ENCODE measurements at regions not wholly inside any gene's neighbourhood (a gene's known extent, or its start where the extent isn't known, plus 50 kb on each side); places are given as distances from the start of the nearest gene placed in this dataset.
"Not testable (repeated sequence)": the region's sequence is repeated elsewhere in the genome, so short reads cannot be mapped to it uniquely, and the experiment has no call there.

DNA sequence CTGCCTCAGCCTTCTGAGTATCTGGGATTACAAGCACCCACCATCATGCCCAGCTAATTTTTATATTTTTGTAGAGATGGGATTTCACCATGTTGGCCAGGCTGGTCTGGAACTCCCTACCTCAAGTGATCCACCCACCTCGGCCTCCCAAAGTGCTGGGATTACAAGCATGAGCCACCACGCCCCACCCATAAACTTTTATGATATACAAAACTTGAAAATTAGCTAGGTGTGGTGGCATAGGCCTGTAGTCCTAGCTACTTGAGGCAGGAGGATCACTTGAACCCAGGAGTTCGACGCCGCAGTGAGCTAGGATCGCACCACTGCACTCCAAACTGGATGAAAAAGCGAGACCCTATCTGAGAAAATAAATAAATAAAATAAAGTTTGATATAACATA lies 149.5 kb upstream of the ATF7IP start:
- not testable (repeated sequence) for DNase-seq

DNA sequence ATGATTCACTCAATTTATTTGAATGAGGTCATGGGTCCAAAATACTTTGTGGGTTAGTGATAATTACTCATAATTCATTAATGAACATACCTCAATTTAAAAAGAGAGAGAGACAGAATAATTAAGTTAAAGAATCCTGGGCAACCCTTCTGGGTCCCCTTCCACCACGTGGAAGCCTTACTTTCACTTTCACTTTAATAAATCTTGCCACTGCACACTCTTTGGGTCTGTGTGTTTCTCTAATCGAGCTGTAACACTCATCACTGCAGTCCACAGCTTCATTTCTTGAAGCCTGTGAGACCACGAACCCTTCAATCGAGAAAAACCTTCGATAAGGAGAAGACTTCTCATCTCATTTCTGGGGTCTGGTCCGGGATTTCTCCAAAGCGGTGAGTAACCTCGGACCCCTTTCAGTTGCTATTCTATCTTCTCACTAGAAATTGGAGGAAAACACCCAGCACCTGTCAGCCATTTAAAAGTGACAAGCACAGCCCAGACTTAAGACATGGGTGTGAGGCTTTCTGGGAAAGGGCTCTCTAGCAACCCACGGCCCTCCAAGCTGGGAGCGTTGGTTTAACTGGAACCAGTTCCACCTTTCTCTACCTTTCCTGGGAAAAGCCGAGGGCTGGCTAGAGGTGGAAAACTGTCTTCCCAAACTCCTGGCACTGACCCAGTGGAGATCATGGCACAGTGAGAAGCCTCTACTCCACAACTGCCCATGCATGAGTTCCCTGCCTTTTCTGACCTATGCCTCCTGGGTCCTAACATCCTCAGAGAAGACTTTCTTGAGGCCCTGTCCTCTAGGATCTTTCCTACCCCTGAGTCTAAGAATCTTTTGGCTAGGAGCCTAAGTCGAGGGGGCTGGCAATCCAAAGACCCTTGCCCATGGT lies 148.8 kb upstream of the ATF7IP start:
- no peak for DNase-seq

DNA sequence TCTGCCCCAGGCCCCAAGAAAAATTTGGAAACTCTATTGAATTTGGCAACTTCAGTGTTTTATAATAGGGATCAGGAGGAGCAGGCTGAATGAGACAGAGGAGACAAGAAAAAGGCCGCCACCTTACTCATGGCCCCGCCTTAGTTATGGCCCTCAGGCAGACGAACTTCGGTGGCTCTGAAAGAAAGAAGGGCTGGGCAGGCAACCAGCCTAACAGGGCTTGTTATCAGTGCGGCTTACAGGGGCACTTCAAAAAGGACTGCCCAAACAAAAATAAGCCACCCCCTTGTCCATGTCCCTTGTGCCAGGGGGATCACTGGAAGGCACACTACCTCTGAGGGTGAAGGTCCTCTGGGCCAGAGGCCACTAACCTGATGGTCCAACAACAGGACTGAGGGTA lies 146.3 kb upstream of the ATF7IP start:
- no peak for DNase-seq

DNA sequence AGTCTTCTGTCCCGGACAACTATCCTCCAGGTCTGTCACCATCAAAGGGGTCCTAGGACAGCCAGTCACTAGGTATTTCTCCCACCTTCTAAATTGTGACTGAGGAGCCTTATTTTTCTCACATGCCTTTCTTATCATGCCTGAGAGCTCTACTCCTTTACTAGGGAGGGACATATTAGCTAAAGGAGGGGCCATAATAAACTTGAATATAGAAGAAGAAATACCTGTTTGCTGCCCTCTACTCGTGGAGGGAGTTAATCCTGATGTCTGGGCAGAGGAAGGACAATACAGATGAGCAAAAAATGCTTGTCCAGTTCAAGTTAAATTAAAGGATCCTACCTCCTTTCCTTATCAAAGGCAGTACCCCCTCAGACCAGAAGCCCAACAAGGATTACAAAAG lies 145.8 kb upstream of the ATF7IP start:
- DNase-seq: not testable (repeated sequence)

DNA sequence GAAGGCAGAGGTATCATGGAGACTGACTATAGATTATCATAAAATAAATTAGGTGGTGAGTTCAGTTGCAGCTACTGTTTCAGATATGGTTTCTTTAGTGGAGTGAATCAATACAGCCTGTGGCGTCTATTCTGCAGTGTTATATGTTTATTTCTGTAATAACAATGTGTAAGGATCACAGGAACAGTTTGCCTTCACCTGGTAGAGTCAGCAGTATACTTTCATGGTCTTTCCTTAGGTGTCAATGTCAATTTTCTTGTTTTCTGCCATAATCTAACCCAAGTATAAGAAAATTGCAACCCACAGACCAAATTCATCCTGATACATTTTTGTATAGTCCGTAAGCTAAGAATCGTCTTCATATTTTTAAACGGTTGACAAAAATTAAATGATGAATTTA lies 140.4 kb upstream of the ATF7IP start:
- no peak for DNase-seq

DNA sequence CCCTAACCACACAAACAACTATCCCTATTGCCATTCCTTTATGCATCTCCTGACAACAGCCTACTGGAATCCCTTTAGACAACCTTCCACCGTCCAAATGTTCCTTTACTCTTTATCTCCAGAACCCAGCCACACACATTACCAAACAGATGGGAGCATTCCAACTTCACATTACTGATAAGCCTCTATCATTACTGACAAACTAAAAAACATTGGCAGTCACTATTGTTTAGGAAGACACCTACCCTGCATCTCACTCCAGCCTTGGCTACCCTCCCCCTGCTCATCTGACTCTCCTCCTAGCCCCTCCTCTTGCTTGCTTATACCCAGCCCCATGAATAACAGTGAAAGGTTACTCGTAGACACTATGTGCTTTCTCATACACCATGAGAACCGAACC lies 130.3 kb upstream of the ATF7IP start:
- DNase-seq: not testable (repeated sequence)

DNA sequence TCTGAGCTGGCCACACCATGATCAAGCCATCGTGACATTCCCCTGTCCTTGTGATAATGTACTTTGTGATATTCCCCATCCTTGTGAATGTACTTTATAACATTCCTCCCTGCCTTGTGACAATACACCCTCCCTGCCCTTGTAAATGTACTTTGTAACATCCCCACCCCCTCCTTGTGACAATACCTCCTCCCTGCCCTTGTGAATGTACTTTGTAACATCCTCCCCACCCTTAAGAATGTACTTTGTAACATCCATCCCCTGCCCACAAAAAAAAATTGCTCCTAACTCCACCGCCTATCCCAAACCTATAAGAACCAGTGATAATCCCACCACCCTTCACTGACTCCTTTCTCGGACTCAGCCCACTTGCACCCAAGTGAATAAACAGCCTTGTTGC lies 128.8 kb upstream of the ATF7IP start:
- DNase-seq: not testable (repeated sequence)

DNA sequence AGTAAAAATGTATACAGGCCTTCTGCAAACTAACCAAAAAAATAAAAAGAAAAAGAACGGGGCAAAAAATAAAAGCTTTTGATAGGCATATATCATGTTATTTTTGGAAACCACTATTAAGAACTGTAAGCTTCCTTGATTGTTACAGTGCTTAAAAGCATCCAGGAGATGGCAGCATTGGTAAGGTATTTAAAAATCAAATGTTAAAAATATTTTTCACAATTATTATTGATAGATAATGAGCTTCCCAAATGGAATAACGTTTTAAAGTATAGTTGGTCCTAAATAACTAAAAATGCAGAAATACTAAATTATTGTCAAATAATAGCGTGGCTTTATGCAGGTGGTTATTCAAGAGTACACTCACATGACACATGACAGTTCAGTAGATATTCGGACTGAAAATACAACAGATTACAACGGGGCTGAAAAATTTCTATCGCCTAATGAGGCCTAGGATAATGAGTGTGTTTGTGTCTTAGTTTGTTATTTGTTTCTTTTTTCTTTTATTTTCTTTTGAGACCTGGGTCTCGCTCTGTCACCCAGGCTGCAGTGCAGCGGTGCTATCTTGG lies 127.2 kb upstream of the ATF7IP start:
- DNase-seq: no peak

DNA sequence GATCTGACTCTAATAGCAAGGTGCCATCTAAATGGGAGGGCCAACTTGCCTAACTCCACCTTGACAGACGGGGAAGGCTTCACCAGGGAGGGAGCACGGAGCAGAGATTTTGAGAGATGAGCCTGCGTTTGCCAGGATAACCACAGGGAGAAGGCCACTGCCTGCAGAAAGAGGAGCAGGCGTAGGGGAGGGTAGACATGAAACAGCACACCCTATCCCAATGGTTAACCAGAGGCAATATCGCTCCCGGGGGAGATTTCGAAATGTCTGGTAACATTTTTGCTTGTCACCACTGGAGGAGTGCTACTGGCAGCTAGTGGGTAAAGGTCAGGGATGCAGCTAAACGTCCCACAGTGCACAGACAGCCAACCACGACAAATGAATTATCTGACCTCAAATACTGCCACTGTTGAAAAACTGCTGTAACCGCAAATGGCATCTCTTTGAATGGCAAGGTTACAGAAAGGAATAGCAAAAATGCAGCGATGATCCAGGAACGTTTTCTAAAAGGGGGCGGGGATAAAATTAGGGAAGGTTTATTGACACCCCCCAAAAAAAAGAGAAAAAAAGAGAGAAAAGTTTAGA lies 126.0 kb upstream of the ATF7IP start:
- DNase-seq: peak in 1 of 2 donors; percentile 16

DNA sequence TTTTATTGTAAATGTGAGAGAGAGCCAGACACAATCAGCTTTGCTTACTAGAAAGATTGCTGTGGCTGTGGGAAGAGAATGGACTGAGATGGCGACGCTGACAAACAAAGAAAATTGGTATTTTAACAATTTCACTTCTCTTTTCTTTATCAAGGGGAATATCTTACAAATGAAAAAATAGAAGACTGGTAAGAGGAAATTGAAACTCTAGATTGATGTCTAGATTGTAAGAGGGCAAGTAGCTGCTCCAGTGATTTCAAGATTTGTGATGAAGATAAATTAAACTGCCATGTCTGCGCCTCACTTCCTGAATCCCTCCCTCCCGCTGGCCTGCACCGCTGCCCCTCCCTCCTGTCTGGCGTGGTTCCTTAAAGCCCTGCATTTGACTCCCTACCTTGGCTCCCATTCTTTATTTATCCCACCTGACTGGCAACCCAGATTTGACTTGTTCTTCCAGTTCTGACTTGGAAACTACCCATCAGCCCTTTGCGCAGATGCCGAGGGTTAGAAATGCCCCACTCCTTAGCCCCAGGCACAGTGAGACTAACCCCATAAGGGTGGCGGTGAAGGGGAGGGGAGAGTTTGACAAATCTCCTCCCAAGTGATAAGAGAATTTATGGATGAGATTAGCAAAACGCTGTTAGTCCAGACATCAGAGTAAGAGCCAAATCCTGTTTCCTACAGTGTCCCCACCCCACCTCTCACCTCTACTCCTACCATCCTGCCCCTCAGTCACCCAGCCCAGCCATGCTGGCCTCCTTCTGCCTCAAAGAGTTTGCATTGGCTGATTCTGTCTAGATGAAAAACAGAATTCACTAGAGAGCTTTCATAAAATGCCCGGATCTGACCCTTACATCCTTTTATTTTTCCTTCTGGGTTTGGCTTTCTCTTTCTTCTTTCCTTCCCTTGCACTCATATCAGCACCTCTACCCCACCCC lies 125.3 kb upstream of the ATF7IP start:
- no peak for DNase-seq

DNA sequence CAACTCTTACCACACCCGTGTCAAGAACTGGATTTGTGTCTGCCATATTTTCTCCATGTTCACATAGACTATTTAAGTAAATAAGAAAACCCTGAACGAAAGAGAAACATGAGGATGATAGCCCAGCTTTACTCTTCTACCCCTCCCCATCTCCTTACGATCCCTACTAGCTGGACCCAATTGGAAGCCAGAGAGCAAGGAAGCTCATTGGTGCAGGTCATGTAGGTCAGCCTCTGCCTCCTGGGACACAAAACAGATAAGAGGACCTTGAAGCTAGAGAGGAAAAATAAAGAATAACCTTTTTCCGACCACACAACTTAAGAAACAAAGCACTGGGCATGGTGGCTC lies 124.6 kb upstream of the ATF7IP start:
- DNase-seq: no peak

DNA sequence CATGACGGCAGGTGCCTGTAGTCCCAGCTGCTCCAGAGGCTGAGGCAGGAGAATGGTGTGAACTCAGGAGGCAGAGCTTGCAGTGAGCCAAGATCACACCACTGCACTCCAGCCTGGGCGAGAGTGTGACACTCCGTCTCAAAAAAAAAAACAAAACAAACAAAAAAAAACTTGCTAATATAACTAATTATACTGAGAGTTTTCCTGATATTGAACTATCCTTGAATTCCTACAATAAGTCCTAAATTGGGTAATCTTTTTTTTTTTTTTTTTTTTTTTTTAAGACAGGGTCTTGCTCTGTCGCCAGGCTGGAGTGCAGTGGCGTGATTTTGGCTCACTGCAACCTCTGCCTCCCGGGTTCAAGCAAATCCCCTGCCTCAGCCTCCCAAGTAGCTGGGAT lies 122.7 kb upstream of the ATF7IP start:
- not testable (repeated sequence) for DNase-seq

DNA sequence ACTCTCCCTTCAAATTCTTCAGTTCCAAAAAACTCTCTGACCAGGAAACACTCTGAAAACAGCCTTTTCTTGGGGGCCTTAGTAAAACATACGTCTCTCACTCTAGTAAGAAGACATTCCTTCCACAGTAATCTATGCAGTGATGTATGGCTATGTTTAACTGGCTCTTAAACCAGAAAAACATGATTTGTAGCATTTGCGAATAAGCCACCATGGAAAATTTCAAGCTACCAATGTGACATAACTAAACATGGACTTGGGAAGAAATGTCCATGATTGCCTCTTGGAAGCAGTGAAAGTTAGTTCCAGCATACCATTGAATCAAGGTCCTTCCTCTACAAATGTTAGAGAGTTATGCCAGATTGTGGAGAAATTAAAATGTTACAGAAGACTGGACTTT lies 121.5 kb upstream of the ATF7IP start:
- no peak for DNase-seq

DNA sequence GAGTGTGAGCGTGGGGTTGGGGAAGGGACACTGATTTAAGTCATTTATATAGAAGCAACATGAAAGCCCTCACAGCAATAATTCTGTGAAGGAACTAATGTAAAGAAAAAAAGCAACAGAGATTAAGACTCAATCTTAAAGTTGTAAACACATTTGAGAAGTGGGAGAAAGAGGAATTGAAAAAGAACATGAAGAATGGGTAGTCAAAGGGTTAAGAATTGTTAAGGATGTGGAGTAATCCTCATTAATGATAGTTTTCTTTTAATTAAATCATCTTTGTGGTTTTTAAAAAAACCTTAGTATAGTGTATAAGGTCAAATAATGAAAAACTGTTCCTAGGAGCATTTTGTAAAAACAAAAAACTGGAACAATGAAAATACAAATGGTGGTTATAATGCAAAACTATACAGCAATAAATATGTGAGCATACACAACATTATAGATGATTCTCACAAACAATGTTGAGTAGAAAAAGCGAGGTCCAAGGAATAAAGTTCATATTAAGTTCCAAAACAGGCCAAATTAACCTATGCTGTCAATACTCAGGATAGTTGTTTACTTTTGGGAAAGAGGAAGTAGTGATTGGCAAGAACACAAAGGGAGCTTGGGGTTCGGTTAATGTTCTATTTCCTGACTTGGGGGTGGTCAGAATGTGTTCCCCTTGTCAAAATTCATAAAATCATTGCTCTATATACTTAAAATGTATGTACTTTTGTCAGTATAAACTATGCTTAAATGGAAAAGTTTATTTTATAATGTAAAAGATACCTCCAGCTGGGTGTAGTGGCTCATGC lies 120.4 kb upstream of the ATF7IP start:
- DNase-seq: no peak

DNA sequence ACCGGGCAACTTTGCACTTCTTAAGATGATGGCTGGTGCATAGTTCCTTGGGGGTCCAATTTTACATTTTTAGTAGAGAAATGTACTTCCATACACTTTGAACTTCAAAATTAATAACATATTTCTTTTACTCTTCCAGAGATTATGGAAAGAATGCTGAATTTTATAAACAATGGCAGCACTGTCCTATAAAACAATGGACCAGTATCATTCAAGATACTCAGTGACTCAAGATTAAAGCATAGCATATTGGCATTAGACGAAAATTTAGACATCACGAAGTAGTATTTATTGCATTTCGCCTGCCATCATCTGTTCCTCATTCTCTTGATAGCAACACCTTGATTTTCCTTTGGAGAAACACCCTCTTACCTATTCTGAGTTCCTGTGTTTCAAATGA lies 118.3 kb upstream of the ATF7IP start:
- DNase-seq: no peak

DNA sequence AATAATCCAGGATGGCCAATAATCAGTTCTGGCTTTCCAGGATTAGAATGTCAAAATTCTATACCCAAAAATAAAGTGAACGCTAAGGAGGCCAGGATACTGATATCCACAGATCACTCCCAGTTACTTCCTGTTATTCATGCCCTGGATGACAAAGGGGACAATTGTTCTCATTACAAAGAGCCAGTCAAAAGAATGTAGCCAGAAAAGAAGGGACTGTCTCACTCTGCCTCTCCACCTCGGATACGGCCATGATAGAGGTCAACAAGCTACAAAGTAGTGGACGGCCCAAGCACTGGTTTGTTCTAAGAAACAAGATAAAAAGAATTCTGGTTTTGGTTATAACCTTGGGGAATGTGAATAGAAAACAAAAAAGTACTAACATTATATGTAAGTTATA lies 116.1 kb upstream of the ATF7IP start:
- no peak for DNase-seq

DNA sequence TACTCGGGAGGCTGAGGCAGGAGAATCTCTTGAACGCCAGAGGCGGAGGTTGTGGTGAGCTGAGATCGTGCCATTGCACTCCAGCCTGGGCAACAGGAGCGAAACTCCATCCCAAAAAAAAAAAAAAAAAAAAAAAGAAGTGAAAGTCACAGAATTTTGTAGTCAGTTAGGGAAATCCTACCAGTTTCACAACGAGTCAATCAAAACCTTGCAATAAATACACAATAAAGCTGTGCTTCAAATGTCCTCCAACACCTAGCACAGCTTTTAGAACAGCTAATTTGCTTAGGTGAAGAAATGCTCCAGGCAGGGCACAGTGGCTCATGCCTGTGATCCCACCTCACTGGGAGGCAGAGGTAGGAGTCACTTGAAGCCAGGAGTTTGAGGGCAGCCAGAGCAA lies 112.8 kb upstream of the ATF7IP start:
- DNase-seq: no peak

DNA sequence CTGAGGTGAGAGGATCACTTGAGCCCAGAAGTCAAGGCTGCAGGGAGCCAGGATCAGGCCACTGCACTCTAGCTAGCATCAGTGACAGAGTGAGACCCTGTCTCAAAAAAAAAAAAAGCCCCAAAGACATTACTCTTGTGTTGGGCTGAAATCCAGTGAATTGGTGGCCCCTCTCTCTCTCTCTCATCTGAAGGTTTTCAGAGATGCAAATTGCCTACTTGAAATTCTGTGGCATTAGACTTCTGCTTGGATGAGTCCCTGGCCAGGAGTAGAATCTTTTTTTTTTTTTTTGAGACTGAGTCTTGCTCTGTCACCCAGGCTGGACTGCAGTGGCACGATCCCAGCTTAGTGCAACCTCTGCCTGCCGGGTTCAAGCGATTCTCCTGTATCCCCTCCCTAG lies 112.0 kb upstream of the ATF7IP start:
- DNase-seq: no peak

DNA sequence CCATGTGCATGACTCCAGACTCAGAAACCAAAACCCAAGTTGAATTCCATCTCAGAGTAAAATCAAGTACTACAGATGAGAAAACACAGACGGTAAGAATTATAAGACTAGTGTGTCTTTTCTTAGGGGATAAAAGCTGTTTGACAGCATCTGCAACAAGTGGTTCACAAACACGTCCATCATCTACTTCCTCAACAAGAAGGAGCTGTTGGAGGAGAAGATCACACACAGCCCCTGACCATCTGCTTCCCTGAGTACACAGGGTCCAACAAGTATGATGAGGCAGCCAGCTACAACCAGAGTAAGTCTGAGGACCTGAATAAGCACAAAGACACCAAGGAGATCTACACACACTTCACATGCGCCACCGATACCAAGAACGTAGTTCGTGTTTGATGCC lies 110.7 kb upstream of the ATF7IP start:
- no peak for DNase-seq

DNA sequence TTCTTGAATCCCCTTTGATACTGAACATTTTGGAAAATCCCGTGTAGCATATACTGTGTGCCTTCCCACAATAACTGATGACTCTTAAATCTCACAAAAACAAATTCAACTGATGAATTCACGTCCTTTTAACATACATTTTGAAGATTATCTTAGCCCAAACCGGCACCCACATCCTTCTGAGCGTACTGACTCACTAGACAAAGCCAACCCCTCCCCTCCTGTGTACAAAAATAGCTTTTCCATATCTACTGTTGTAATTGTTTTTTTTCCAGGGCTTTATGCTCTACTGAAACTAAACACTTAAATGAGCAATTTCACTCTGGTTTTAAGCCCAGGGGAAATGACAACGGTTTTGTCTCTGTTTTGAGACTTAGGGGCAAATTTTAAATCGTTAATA lies 109.4 kb upstream of the ATF7IP start:
- no peak for DNase-seq

DNA sequence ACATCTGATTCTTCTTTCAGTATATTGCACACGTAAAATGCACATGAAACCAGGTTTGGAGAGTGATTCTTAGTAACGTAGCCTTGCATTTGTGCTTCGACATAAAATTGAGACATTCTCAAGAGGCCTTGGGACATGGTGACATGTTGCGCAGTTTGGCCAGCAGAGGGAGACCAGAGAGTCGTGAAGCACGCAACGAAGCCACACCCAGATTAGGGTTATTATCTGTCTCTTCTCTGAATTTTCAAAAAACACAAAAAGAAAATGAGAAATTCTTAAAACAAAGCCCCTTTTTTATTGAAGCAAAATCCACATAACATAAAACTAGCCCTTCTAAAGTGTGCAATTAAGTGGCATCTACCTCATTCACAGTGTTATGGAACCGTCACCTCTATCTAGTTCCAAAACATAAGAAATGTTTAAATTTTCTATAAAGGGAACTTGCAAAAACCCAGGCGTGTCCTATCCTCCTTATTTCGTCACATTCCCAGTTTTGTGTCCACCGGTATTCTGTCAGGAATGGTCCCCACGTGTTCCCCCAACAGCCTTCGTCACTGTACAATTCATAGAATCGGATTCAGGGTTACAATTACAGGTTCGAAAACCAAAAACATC lies 108.8 kb upstream of the ATF7IP start:
- peak; percentile 56 to 64 for DNase-seq

DNA sequence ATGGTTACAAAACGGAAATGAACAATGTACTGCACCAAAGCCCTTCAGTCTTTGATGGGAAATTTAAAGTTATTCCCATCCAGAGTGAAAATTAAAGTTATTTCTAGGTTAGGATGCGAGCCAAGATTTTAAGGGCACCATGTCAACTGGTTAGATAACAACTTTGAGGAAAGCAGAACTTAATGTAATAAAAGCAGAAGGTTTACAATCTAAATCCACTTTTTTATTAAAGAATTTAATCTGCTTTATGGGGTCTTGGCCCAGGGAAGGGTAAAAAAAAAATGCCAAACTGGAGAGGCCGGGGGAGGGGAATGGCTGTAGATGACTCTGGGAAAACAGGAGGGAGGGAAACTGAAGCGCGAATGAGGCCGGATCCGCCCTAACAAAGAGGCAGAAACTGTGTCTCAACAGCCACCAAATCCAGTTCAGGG lies 108.2 kb upstream of the ATF7IP start:
- no peak for DNase-seq

Measured in stimulated activated CD4-positive, alpha-beta T cell treated with anti-CD3 and anti-CD28 coated beads, Interleukin-2, amount 100 ng/mL, for 48 hours (primary cell).